Epidermal melanocyte (primary cell): ENCODE measurements at regions not wholly inside any gene's neighbourhood (a gene's known extent, or its start where the extent isn't known, plus 50 kb on each side); places are given as distances from the start of the nearest gene placed in this dataset.
A peak's percentile ranks its signal among the peaks of the same experiment; 100 is the strongest.

Source experiments
- DNase-seq: peaks from one replicate; pipeline ENCODE4 v3.0.0; 2011; ENCODE audit warnings: low spot score; ENCODE audit not compliant: insufficient read length

- DNase-seq = no peak
Measured at GRCh38 chr15:47188758-47189507, 528.4 kb upstream of the SEMA6D start.

- no peak for DNase-seq
Measured at GRCh38 chr15:47194718-47195117, 522.6 kb upstream of the SEMA6D start.

- peak; percentile 80 for DNase-seq
Measured at GRCh38 chr15:47196048-47196447, 521.3 kb upstream of the SEMA6D start.

GRCh38 chr15:47203993-47204392, 513.3 kb upstream of the SEMA6D start:
- no peak for DNase-seq

- no peak for DNase-seq
Measured at GRCh38 chr15:47206358-47206978, 510.8 kb upstream of the SEMA6D start.

- no peak for DNase-seq
Measured at GRCh38 chr15:47209591-47209990, 507.7 kb upstream of the SEMA6D start.

GRCh38 chr15:47212222-47213010, 504.9 kb upstream of the SEMA6D start:
- no peak for DNase-seq

GRCh38 chr15:47213883-47214282, 503.4 kb upstream of the SEMA6D start:
- DNase-seq = no peak

GRCh38 chr15:47218295-47218694, 499.0 kb upstream of the SEMA6D start:
- DNase-seq = no peak

GRCh38 chr15:47244361-47244760, 472.9 kb upstream of the SEMA6D start:
- no peak for DNase-seq

GRCh38 chr15:47246317-47246716, 471.0 kb upstream of the SEMA6D start:
- no peak for DNase-seq

GRCh38 chr15:47258521-47258920, 458.8 kb upstream of the SEMA6D start:
- DNase-seq = no peak

GRCh38 chr15:47265686-47266085, 451.6 kb upstream of the SEMA6D start:
- no peak for DNase-seq

GRCh38 chr15:47266566-47266965, 450.7 kb upstream of the SEMA6D start:
- no peak for DNase-seq

- no peak for DNase-seq
Measured at GRCh38 chr15:47273864-47274263, 443.4 kb upstream of the SEMA6D start.

- DNase-seq = no peak
Measured at GRCh38 chr15:47283246-47283645, 434.1 kb upstream of the SEMA6D start.

GRCh38 chr15:47288794-47289193, 428.5 kb upstream of the SEMA6D start:
- DNase-seq = no peak

- no peak for DNase-seq
Measured at GRCh38 chr15:47289656-47290055, 427.6 kb upstream of the SEMA6D start.

- no peak for DNase-seq
Measured at GRCh38 chr15:47291767-47292166, 425.5 kb upstream of the SEMA6D start.

GRCh38 chr15:47292638-47293190, 424.6 kb upstream of the SEMA6D start:
- no peak for DNase-seq

GRCh38 chr15:47293466-47294162, 423.7 kb upstream of the SEMA6D start:
- DNase-seq = peak; percentile 72
